IgD-negative memory B cell (primary cell): ENCODE measurements at regions not wholly inside any gene's neighbourhood (a gene's known extent, or its start where the extent isn't known, plus 50 kb on each side); places are given as distances from the start of the nearest gene placed in this dataset.
A peak's percentile ranks its signal among the peaks of the same experiment; 100 is the strongest.

Experiments used
- H3K27ac Mint-ChIP-seq, 3 donors: one replicate each; pipeline ENCODE4 v1.8.0; 2020 to 2022; ENCODE audit warnings: mild to moderate bottlenecking in 3 of 3, mixed read lengths in 3 of 3, moderate library complexity in 1 of 3
- H3K27me3 Mint-ChIP-seq: one replicate; pipeline ENCODE4 v1.8.0; 2021; ENCODE audit warnings: mixed read lengths
- H3K36me3 Mint-ChIP-seq: one replicate; pipeline ENCODE4 v1.8.0; 2020; ENCODE audit warnings: mild to moderate bottlenecking, mixed read lengths
- H3K4me1 Mint-ChIP-seq, 3 donors: one replicate each; pipeline ENCODE4 v1.8.0; 2020 to 2022; ENCODE audit warnings: mixed read lengths in 3 of 3, mild to moderate bottlenecking in 1 of 3
- H3K4me3 Mint-ChIP-seq, 4 donors: one replicate each; pipeline ENCODE4 v1.8.0; 2020 to 2022; ENCODE audit warnings: mild to moderate bottlenecking in 4 of 4, mixed read lengths in 4 of 4, moderate library complexity in 3 of 4
- H3K9me3 Mint-ChIP-seq, 3 donors: one replicate each; pipeline ENCODE4 v1.8.0; 2020 to 2021; ENCODE audit warnings: mixed read lengths in 3 of 3, mild to moderate bottlenecking in 1 of 3

DNA sequence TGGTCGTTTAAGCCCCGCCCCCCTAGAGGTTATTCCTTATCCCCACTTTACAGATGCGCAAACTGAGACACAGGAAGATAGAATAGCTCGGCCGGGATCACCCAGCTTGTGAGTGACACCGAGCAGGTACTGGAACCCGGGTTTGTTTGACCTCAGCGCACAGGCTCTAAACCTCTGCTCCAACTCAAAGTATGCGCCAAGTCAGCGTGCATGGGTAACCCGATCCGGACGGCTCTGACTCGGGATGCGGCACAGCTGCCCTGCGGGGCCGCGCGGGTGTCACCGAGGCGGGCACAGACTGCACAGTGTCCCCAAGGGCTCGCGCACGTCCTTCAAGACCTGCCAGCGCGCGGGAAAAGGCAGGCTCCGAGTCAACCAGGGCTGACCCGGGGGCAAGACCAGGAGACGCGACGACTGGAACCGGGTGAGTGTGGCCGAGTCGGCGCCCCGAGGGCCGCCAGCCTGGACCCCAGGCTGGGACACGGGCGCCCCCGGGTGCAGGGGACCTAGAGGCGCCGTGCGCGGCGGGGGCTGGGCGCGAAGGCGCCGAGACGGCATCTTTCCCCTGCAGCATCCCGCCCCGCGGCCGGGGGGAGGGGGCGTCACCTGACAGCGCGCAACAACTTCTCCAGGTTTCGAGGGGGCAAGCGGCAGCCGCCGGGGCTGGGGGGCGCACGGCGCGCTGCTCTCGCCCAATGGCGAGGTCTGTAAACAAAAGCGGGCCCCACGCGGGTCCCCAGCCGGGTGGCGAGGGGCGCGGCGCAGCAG lies 101.9 kb upstream of the SOD1 start:
- no peak overlapping the region for H3K27ac Mint-ChIP-seq
- H3K4me1 Mint-ChIP-seq, result peaks cover 2 to 18% (median 12%) of the 10 kb centered on the region in 3 donors
- no peaks in the 10 kb centered on the region for H3K9me3 Mint-ChIP-seq
- H3K36me3 Mint-ChIP-seq, result no peaks in the 10 kb centered on the region
- peak overlapping the region; percentile 75 to 83 (median 81) for H3K4me3 Mint-ChIP-seq
- H3K27me3 Mint-ChIP-seq, result peaks cover 27% of the 10 kb centered on the region

DNA sequence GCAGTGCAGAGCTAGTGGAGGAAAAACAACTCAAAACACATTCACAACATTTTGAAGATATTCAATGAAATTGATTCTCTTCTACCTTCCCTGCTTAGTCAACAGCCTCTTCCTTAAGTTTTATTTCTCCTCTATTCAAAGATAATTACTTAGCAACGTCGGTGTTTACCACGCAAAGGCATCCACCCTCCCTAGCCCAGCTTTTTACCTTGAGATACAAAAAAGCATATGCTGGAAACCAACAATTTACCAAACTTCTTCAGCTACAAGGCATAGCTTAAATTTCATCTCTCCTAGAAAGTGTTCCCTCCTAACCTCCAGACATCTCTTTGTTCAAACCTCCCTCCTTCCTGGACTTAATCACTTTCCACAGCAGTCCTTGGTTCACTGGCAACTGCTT lies 102.8 kb upstream of the SOD1 start:
- H3K4me3 Mint-ChIP-seq, result peak overlapping the region in 1 of 4 donors; percentile 75
- no peaks in the 10 kb centered on the region for H3K36me3 Mint-ChIP-seq

DNA sequence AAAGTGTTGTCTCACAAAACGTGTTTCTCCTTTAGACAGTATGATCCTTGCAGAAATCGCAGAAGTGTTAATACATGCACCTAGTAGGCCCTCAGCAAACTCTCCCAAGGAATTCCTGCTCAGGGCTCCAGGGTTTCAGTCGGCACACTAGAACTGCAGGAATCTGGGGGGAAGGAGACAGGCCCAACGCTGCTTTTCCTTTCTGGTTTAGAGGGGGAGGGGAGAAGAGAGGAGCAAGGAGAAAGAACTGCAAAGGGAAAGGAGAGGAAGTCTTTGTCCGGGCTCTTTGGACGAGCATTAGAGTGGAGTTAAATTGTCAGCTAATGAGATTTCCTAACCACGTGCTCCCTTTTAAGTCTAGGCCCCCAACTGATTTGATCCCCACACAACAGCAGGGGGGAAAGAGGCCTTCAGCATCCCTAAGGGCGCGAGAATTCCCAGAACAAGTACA lies 103.7 kb upstream of the SOD1 start:
- Mint-ChIP-seq H3K9me3 (no peaks in the 10 kb centered on the region), H3K36me3 (no peaks in the 10 kb centered on the region), H3K27me3 (peaks cover 27% of the 10 kb centered on the region), H3K4me3 (peak overlapping the region in 3 of 4 donors; percentile 56 to 75 (median 65)), H3K27ac (no peak overlapping the region), H3K4me1 (peaks cover 2 to 18% (median 12%) of the 10 kb centered on the region in 3 donors)

More for the DNA sequence above, 102.8 kb upstream of the SOD1 start:
- Mint-ChIP-seq H3K9me3 (no peaks in the 10 kb centered on the region), H3K4me1 (peaks cover 2 to 18% (median 12%) of the 10 kb centered on the region in 3 donors), H3K27me3 (peaks cover 27% of the 10 kb centered on the region), H3K27ac (no peak overlapping the region)

GRCh38 chr21:31554511-31555022 lies 104.9 kb upstream of the SOD1 start:
- Mint-ChIP-seq H3K4me1 (peaks cover 0 to 18% (median 7%) of the 10 kb centered on the region in 3 donors), H3K9me3 (no peaks in the 10 kb centered on the region), H3K27ac (no peak overlapping the region), H3K27me3 (peaks cover 30% of the 10 kb centered on the region), H3K4me3 (peak overlapping the region in 1 of 4 donors; percentile 75), H3K36me3 (no peaks in the 10 kb centered on the region)

- Mint-ChIP-seq H3K27me3 (peaks cover 30% of the 10 kb centered on the region), H3K4me3 (no peak overlapping the region), H3K9me3 (no peaks in the 10 kb centered on the region), H3K36me3 (no peaks in the 10 kb centered on the region), H3K4me1 (peaks cover 0 to 18% (median 4%) of the 10 kb centered on the region in 3 donors), H3K27ac (no peak overlapping the region)
These were observed 105.6 kb upstream of the SOD1 start for GRCh38 chr21:31553926-31554325.

GRCh38 chr21:31553461-31553860 lies 106.0 kb upstream of the SOD1 start:
- Mint-ChIP-seq H3K9me3 (no peaks in the 10 kb centered on the region), H3K4me3 (no peak overlapping the region), H3K27ac (no peak overlapping the region), H3K27me3 (peaks cover 30% of the 10 kb centered on the region), H3K36me3 (no peaks in the 10 kb centered on the region), H3K4me1 (peaks cover 0 to 18% (median 4%) of the 10 kb centered on the region in 3 donors)

- Mint-ChIP-seq H3K27me3 (peaks cover 30% of the 10 kb centered on the region), H3K4me3 (peak overlapping the region in 1 of 4 donors; percentile 43), H3K27ac (no peak overlapping the region), H3K9me3 (no peaks in the 10 kb centered on the region), H3K36me3 (no peaks in the 10 kb centered on the region), H3K4me1 (peaks cover 0 to 18% (median 4%) of the 10 kb centered on the region in 3 donors)
These were observed 106.7 kb upstream of the SOD1 start for GRCh38 chr21:31552826-31553225.

DNA sequence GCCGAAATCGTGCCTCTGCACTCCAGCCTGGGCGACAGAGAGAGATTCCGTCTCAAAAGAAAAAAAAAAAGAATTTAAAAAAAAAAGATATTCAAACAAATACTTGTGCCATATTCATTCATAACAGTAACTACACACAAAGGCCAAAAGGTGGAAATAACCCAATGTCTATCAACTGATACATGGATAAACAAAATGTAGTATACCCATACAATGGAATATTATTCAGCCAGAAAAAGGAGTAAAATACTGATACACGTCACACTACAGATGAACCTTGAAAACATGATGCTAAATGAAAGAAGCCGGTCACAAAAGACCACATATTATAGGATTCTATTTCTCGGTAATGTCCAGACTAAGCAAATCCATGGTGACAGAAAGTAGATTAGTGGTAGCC lies 109.4 kb upstream of the SOD1 start:
- Mint-ChIP-seq H3K4me3 (no peak overlapping the region), H3K27me3 (peaks cover 6% of the 10 kb centered on the region), H3K9me3 (no peaks in the 10 kb centered on the region), H3K36me3 (no peaks in the 10 kb centered on the region), H3K4me1 (peaks cover 0 to 9% (median 0%) of the 10 kb centered on the region in 3 donors), H3K27ac (no peak overlapping the region)

- Mint-ChIP-seq H3K4me1 (no peaks in the 10 kb centered on the region), H3K4me3 (no peak overlapping the region), H3K27me3 (peaks cover 6% of the 10 kb centered on the region), H3K36me3 (no peaks in the 10 kb centered on the region), H3K9me3 (no peaks in the 10 kb centered on the region), H3K27ac (no peak overlapping the region)
These were observed 110.8 kb upstream of the SOD1 start for GRCh38 chr21:31548688-31549087.

DNA sequence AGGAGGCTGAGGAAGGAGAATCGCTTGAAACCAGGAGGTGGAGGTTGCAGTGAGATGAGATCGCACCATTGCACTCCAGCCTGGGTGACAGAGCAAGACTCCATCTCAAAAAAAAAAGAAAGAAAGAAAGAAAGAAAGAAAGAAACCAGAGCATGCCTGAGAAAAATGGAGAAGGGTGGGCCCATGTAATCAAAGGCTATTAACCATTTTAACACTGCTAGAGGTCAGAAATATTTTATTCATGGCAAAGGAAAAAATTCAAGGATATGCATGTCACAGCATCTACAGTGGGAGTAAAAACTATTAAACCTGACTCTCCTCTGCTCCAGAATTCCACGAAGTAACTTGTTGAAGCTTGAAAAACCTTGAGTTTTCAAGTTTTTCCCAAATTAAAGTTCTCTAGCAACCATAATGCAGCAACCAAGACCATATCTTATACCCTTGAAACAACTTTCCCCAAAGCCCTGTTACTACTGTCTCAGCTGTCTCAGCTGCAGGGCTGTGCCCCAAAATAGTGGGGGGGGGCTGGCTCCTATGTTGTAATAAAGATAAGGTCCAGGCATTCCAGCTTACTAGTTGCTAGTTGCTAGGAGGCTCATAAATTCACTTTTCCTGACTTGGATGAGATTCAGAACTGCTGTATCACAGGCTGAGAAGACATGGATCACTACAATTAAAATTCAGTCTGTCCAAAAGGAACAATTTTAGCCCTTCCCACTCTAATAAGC lies 112.9 kb upstream of the SOD1 start:
- H3K27ac Mint-ChIP-seq, result no peak overlapping the region
- H3K27me3 Mint-ChIP-seq, result peaks cover 3% of the 10 kb centered on the region
- H3K9me3 Mint-ChIP-seq, result no peaks in the 10 kb centered on the region
- H3K36me3 Mint-ChIP-seq, result peaks cover 2% of the 10 kb centered on the region
- H3K4me3 Mint-ChIP-seq, result no peak overlapping the region
- H3K4me1 Mint-ChIP-seq, result no peaks in the 10 kb centered on the region

- Mint-ChIP-seq H3K36me3 (peaks cover 2% of the 10 kb centered on the region), H3K4me1 (no peaks in the 10 kb centered on the region), H3K9me3 (no peaks in the 10 kb centered on the region), H3K27ac (no peak overlapping the region), H3K27me3 (peaks cover under 1% of the 10 kb centered on the region), H3K4me3 (no peak overlapping the region)
These were observed 114.5 kb upstream of the SOD1 start for GRCh38 chr21:31545036-31545435.

GRCh38 chr21:31543191-31543590 lies 116.3 kb upstream of the SOD1 start:
- no peak overlapping the region for H3K4me3 Mint-ChIP-seq
- H3K36me3 Mint-ChIP-seq, result peaks cover 2% of the 10 kb centered on the region
- H3K9me3 Mint-ChIP-seq, result no peaks in the 10 kb centered on the region
- H3K27ac Mint-ChIP-seq, result no peak overlapping the region
- H3K27me3 Mint-ChIP-seq, result no peaks in the 10 kb centered on the region
- H3K4me1 Mint-ChIP-seq, result no peaks in the 10 kb centered on the region

GRCh38 chr21:31538816-31539215 lies 120.7 kb upstream of the SOD1 start:
- no peak overlapping the region for H3K4me3 Mint-ChIP-seq

DNA sequence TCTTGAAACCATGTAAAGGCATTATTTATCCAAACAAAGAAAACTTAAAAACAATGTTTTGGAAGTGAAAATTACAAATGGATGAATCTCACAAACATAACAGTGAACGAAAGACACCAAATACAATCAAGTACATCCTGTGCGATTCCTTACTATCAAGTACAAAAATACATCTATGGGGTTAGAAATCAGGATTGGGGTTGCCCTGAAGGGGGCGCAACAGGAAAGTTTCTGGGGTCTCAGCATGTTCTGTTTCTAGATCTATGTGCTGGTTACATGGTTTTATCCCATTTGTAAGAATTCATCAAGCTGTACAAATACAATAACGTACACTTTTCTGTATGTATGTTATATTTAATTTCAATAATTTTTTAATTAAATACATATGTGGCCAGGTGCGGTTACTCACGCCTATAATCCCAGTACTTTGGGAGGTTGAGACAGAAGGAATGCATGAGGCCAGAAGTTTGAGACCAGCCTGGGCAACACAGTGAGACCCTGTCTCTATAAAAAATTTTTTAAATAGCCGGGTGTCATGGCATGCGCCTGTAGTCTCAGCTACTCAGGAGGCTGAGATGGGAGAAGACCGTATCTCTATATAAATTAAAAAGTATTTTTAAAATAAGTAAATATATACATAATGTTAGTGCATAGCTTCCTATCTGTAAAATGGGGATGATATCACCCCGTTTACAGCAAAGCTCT lies 121.5 kb upstream of the SOD1 start:
- H3K27me3 Mint-ChIP-seq, result no peaks in the 10 kb centered on the region
- H3K9me3 Mint-ChIP-seq, result no peaks in the 10 kb centered on the region
- H3K4me1 Mint-ChIP-seq, result no peaks in the 10 kb centered on the region
- no peak overlapping the region for H3K4me3 Mint-ChIP-seq
- H3K27ac Mint-ChIP-seq, result no peak overlapping the region
- peaks cover 3% of the 10 kb centered on the region for H3K36me3 Mint-ChIP-seq

More at GRCh38 chr21:31538816-31539215, 120.7 kb upstream of the SOD1 start:
- no peaks in the 10 kb centered on the region for H3K4me1 Mint-ChIP-seq
- peaks cover 2% of the 10 kb centered on the region for H3K36me3 Mint-ChIP-seq
- no peaks in the 10 kb centered on the region for H3K27me3 Mint-ChIP-seq
- no peak overlapping the region for H3K27ac Mint-ChIP-seq
- no peaks in the 10 kb centered on the region for H3K9me3 Mint-ChIP-seq

- Mint-ChIP-seq H3K27ac (no peak overlapping the region), H3K36me3 (peaks cover 1% of the 10 kb centered on the region), H3K9me3 (no peaks in the 10 kb centered on the region), H3K27me3 (no peaks in the 10 kb centered on the region), H3K4me1 (no peaks in the 10 kb centered on the region), H3K4me3 (no peak overlapping the region)
These were observed 123.4 kb upstream of the SOD1 start for GRCh38 chr21:31536138-31536537.
